Ishikawa (cell line): ENCODE measurements at regions not wholly inside any gene's neighbourhood (a gene's known extent, or its start where the extent isn't known, plus 50 kb on each side); places are given as distances from the start of the nearest gene placed in this dataset.
A peak's percentile ranks its signal among the peaks of the same experiment; 100 is the strongest.

Source experiments
- CEBPB ChIP-seq: IDR thresholded peaks from 2 replicates; pipeline ENCODE4 v1.6.1; 2012
- CREB1 ChIP-seq: IDR thresholded peaks from 2 replicates; pipeline ENCODE4 v1.6.1; 2012; ENCODE audit warnings: low read depth
- EGR1 ChIP-seq: IDR thresholded peaks from 2 replicates; pipeline ENCODE4 v1.6.1; 2012
- EP300 ChIP-seq: IDR thresholded peaks from 2 replicates; pipeline ENCODE4 v1.6.1; 2012; ENCODE audit warnings: borderline replicate concordance
- FOXM1 ChIP-seq: IDR thresholded peaks from 2 replicates; pipeline ENCODE4 v1.6.1; 2012; ENCODE audit warnings: low read depth, borderline replicate concordance
- NFIC ChIP-seq: IDR thresholded peaks from 2 replicates; pipeline ENCODE4 v1.6.1; 2012
- RAD21 ChIP-seq: IDR thresholded peaks from 2 replicates; pipeline ENCODE4 v1.6.1; 2012; ENCODE audit warnings: low read depth
- TAF1 ChIP-seq: IDR thresholded peaks from 2 replicates; pipeline ENCODE4 v1.6.1; 2012; ENCODE audit warnings: low read depth, mild to moderate bottlenecking
- TCF12 ChIP-seq: IDR thresholded peaks from 2 replicates; pipeline ENCODE4 v1.6.1; 2012; ENCODE audit warnings: low read depth
- TEAD4 ChIP-seq: IDR thresholded peaks from 2 replicates; pipeline ENCODE4 v1.6.1; 2012
- YY1 ChIP-seq: IDR thresholded peaks from 2 replicates; pipeline ENCODE4 v1.6.1; 2012; ENCODE audit warnings: low read depth
- ZBTB7A ChIP-seq: IDR thresholded peaks from 2 replicates; pipeline ENCODE4 v1.6.1; 2012; ENCODE audit warnings: low read depth
- TF ChIP-seq, protein P1 (sequence below): IDR thresholded peaks from 2 replicates; pipeline ENCODE4 v1.6.1; 2012
- TF ChIP-seq, protein P2 (sequence below): IDR thresholded peaks from 2 replicates; pipeline ENCODE4 v1.6.1; 2012; ENCODE audit warnings: low read depth, mild to moderate bottlenecking
- TF ChIP-seq, protein P3 (sequence below): IDR thresholded peaks from 2 replicates; pipeline ENCODE4 v1.6.1; 2012

DNA sequence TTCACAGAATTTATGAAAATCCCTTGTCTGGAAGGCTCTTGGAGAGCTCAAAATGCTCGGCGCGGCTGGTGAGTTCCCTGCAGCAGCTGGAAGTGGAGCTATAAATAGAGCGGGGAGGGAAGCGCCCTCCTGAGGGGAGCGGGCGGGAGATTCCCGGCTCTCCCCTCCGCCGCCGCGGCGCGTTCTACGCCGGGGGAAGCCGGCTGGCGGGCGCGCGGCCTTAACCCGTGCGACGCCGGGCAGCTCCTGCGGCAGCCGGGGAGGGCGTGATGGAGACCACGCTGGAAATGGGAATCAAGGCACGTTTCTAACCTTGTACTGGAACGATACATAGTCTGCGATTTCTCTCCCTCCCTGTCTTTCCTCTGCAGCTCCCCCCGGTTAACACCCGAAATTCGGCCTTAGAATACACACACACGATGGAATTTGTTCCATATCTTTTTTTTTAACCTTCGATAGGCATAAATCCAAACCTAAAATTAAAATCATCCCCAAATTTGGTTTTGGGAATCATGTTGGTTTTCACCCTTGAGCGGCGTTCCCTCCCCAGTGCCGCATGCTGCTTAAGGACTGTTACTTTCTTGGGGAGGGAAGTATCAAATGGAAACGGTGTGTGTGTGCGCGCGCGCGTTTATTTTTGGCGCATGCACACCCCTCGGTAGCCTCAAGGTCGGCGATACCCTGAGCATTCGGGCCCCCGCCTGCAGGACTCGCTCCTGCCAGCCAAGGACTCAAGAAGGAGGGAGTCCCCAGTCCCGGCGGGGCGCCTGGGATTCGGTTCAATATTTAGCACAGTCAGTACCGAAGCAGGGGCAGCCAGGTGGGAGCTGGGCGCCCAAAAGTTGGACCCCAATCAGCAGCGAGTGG is 306.3 kb upstream of the KCNN2 start:
- no peak for TF ChIP-seq FOXM1
- TF ChIP-seq, protein P1, sequence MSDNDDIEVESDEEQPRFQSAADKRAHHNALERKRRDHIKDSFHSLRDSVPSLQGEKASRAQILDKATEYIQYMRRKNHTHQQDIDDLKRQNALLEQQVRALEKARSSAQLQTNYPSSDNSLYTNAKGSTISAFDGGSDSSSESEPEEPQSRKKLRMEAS = peak; percentile 13; the same call in 1 of the 2 replicates

DNA sequence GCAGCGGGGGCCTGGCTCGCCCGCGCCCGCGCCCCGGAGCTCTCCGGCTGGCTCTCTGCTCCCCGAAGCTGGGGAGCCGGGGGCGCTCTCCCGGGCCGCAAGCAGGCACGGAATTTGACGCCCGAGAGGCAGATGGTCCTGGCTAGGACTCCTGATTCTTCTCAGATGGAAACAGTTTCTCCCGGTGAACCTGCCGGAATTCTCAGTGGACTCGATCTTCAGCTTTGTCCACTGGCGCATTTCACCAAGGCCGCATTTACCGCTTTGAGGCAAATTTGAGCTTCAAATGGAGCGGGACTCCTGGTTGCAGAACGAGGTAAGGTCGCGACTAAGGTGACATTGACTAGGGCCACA is 305.7 kb upstream of the KCNN2 start:
- TF ChIP-seq, protein P2, sequence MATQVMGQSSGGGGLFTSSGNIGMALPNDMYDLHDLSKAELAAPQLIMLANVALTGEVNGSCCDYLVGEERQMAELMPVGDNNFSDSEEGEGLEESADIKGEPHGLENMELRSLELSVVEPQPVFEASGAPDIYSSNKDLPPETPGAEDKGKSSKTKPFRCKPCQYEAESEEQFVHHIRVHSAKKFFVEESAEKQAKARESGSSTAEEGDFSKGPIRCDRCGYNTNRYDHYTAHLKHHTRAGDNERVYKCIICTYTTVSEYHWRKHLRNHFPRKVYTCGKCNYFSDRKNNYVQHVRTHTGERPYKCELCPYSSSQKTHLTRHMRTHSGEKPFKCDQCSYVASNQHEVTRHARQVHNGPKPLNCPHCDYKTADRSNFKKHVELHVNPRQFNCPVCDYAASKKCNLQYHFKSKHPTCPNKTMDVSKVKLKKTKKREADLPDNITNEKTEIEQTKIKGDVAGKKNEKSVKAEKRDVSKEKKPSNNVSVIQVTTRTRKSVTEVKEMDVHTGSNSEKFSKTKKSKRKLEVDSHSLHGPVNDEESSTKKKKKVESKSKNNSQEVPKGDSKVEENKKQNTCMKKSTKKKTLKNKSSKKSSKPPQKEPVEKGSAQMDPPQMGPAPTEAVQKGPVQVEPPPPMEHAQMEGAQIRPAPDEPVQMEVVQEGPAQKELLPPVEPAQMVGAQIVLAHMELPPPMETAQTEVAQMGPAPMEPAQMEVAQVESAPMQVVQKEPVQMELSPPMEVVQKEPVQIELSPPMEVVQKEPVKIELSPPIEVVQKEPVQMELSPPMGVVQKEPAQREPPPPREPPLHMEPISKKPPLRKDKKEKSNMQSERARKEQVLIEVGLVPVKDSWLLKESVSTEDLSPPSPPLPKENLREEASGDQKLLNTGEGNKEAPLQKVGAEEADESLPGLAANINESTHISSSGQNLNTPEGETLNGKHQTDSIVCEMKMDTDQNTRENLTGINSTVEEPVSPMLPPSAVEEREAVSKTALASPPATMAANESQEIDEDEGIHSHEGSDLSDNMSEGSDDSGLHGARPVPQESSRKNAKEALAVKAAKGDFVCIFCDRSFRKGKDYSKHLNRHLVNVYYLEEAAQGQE = no peak
- TF ChIP-seq YY1 (no peak), EGR1 (no peak), TAF1 (no peak), FOXM1 (no peak), CEBPB (no peak), TCF12 (no peak), NFIC (no peak), RAD21 (no peak), TEAD4 (no peak), EP300 (no peak), ZBTB7A (no peak), CREB1 (no peak)
- TF ChIP-seq, protein P3, sequence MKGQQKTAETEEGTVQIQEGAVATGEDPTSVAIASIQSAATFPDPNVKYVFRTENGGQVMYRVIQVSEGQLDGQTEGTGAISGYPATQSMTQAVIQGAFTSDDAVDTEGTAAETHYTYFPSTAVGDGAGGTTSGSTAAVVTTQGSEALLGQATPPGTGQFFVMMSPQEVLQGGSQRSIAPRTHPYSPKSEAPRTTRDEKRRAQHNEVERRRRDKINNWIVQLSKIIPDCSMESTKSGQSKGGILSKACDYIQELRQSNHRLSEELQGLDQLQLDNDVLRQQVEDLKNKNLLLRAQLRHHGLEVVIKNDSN = no peak
- TF ChIP-seq, protein P1 = no peak

DNA sequence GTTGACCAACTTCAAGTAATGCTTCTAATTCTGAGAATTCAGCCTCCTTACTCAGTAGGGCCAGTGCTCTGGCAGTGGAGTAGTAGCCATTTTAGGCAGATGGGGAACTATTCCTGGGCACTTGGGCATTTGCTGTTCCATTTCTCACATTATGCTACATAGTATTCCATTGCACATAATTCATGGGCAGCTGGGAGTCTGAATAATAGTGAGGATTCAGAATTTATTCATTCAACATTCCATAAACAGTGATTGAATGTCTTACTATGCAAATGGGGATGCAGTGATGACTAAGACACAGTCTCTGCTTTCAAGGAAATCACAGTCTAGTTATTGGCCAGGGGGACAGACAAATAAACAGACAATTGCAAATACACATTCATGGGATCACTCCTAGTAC is 301.0 kb upstream of the KCNN2 start:
- TF ChIP-seq FOXM1 (no peak), NFIC (no peak), TAF1 (no peak), RAD21 (no peak), EP300 (no peak), YY1 (no peak), TCF12 (no peak), EGR1 (no peak), ZBTB7A (no peak), CREB1 (no peak), TEAD4 (no peak)
- TF ChIP-seq, protein P2 = no peak

DNA sequence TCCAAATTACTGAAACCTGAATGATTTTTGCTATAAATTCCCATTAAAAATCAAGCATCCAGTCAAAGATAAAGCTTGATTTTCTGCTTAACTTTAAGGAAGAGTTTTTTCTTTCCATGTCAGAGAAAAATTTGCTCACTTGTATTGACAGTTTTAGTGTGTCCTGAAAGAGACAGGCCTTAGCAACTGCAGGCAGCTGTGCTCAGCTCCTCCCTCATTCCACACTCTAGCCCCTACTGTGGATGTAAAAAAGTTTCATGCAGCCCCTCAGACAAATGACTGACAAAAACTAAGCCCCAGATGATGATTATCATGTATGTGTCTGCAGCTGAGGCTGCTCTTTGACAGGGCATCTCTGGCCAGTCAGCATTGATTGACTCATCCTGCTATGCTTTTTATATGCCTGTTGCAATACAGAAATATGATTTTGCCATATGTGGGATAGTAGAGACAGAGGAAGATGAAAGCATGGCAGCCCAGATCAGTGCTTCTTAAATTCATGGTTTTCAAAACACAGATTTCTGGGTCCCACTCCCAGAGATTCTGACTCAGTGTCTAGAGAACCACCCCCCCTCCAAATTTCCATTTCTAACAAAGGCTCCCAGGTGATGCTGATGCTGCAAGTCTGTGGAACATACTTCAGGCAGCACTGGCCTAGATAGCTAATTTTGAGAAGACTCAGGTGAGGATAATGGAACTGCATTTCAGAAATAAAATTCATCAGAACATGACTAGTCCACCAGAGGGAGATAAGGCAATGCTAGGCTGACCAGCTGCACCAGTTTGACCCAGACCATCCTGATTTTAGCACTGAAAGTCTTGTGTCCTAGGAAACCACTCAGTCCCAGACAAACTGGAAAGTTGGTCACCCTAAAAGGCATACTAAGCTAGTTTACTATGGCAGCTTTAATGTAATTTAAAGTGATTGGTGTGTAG is 298.7 kb upstream of the KCNN2 start:
- TF ChIP-seq CREB1 (no peak), FOXM1 (no peak), CEBPB (no peak), YY1 (no peak)

DNA sequence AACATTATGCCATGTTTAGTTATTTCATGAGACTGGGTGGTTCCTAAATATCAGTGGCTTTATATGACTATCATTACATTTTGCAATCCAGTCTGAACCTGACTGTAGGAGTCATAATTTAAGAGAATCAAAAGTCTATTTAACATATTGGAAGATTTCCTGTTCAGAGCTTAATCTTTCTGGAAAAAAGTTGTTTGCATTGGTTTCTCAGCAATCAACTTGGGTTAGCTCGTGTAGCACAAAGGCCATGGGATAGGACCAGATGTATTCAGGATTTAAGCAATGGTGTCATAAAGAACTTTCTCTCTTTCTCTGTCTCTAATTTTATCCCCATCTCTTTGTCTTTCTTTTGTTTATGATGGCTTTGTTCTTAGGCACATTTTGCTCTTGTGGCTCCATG is 296.0 kb upstream of the KCNN2 start:
- TF ChIP-seq NFIC (no peak), TCF12 (no peak), TEAD4 (no peak), EP300 (no peak), YY1 (no peak), EGR1 (no peak)
- TF ChIP-seq, protein P3 = no peak
